GM23338 (cell line): ENCODE measurements at regions not wholly inside any gene's neighbourhood (a gene's known extent, or its start where the extent isn't known, plus 50 kb on each side); places are given as distances from the start of the nearest gene placed in this dataset.

Source experiments
- CREB1 ChIP-seq: fragments of 250-450 bp; sonication (Bioruptor Pico); IDR thresholded peaks from 2 replicates; pipeline ENCODE4 v1.5.0; 2020; ENCODE audit warnings: low read depth, mild to moderate bottlenecking, moderate library complexity
- EZH2 ChIP-seq: fragments of 200-600 bp; sonication (generic); IDR thresholded peaks from one replicate; pipeline ENCODE4 v1.8.0; 2017; ENCODE audit warnings: antibody characterized with exemption, mild to moderate bottlenecking, low read depth; ENCODE audit not compliant: unreplicated experiment
- EZH2phosphoT487 ChIP-seq: fragments of 200-600 bp; sonication (generic); IDR thresholded peaks from one replicate; pipeline ENCODE4 v1.8.1; 2018; ENCODE audit warnings: antibody characterized with exemption; ENCODE audit not compliant: unreplicated experiment
- JUNB ChIP-seq: IDR thresholded peaks from one replicate; pipeline ENCODE4 v1.6.1; 2016; ENCODE audit warnings: antibody characterized with exemption; ENCODE audit not compliant: unreplicated experiment
- NANOG ChIP-seq: IDR thresholded peaks from 2 replicates; pipeline ENCODE4 v1.6.1; 2016; ENCODE audit warnings: antibody characterized with exemption, borderline replicate concordance
- POLR2AphosphoS5 ChIP-seq: IDR thresholded peaks from 2 replicates; pipeline ENCODE4 v1.6.1; 2016; ENCODE audit warnings: antibody characterized with exemption, low read depth
- STAT1 ChIP-seq: IDR thresholded peaks from one replicate; pipeline ENCODE4 v1.6.1; 2016; ENCODE audit warnings: antibody characterized with exemption; ENCODE audit not compliant: unreplicated experiment
- TF ChIP-seq, protein P1 (sequence below), 2 experiments: fragments of 200-600 bp in 1 of 2; sonication (generic) in 1 of 2; conservative IDR thresholded peaks; 2 replicates each; pipeline versions ENCODE4 v1.5.1 to v1.6.1; 2016 to 2017; ENCODE audit warnings: antibody characterized with exemption in 2 of 2, low read depth in 2 of 2, mild to moderate bottlenecking in 2 of 2, moderate library complexity in 1 of 2
- TF ChIP-seq, protein P2 (sequence below): IDR thresholded peaks from one replicate; pipeline ENCODE4 v1.6.1; 2018; ENCODE audit warnings: antibody characterized with exemption; ENCODE audit not compliant: unreplicated experiment
- TF ChIP-seq, protein P3 (sequence below): fragments of 250-450 bp; sonication (Bioruptor Pico); IDR thresholded peaks from 2 replicates; pipeline ENCODE4 v1.5.0; 2020; ENCODE audit warnings: mild to moderate bottlenecking, moderate library complexity
- TF ChIP-seq, protein P4 (sequence below): IDR thresholded peaks from 2 replicates; pipeline ENCODE4 v1.6.1; 2016; ENCODE audit warnings: antibody characterized with exemption

DNA sequence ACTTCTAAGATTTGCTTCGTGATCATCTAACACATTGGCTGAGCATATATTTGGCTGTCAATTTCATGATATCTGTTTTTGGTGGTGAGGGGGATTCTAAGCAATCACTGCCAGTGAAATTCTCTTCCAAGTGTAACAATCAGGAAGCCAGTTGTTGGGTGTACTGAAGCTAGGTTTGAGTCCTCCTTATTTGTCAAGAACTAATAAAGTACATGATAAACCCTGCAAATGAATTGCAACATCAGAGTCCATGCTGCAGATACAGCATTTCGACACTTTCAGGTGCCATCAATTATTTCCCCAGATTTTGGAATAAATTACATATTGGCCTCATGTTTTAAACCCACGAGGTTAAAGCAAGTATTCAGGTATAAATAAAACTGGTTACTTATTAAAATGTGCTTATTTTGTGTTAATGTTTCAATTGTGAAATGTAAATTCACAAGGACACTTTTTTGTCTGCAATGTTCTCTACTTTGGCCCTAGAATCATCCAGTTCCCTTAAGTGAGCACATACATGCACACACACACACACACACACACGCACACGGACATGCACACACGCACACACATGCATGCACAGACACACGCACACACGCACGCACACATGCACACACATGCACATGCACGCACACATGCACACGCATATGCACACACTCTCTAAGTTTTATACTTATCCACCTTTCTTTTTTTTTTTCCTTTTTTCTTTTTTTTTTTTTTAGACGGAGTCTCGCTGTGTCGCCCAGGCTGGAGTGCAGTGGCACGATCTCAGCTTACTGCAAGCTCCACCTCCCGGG lies 510.2 kb upstream of the KLF6 start:
- TF ChIP-seq JUNB (no peak), EZH2 (no peak), CREB1 (no peak), POLR2AphosphoS5 (no peak), EZH2phosphoT487 (no peak), NANOG (no peak), STAT1 (no peak)
- TF ChIP-seq, protein P1, sequence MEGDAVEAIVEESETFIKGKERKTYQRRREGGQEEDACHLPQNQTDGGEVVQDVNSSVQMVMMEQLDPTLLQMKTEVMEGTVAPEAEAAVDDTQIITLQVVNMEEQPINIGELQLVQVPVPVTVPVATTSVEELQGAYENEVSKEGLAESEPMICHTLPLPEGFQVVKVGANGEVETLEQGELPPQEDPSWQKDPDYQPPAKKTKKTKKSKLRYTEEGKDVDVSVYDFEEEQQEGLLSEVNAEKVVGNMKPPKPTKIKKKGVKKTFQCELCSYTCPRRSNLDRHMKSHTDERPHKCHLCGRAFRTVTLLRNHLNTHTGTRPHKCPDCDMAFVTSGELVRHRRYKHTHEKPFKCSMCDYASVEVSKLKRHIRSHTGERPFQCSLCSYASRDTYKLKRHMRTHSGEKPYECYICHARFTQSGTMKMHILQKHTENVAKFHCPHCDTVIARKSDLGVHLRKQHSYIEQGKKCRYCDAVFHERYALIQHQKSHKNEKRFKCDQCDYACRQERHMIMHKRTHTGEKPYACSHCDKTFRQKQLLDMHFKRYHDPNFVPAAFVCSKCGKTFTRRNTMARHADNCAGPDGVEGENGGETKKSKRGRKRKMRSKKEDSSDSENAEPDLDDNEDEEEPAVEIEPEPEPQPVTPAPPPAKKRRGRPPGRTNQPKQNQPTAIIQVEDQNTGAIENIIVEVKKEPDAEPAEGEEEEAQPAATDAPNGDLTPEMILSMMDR (conservative IDR thresholded peaks at IDR 0.05; ENCODE audit: low read depth in 2 of 2): no peak
- TF ChIP-seq, protein P2, sequence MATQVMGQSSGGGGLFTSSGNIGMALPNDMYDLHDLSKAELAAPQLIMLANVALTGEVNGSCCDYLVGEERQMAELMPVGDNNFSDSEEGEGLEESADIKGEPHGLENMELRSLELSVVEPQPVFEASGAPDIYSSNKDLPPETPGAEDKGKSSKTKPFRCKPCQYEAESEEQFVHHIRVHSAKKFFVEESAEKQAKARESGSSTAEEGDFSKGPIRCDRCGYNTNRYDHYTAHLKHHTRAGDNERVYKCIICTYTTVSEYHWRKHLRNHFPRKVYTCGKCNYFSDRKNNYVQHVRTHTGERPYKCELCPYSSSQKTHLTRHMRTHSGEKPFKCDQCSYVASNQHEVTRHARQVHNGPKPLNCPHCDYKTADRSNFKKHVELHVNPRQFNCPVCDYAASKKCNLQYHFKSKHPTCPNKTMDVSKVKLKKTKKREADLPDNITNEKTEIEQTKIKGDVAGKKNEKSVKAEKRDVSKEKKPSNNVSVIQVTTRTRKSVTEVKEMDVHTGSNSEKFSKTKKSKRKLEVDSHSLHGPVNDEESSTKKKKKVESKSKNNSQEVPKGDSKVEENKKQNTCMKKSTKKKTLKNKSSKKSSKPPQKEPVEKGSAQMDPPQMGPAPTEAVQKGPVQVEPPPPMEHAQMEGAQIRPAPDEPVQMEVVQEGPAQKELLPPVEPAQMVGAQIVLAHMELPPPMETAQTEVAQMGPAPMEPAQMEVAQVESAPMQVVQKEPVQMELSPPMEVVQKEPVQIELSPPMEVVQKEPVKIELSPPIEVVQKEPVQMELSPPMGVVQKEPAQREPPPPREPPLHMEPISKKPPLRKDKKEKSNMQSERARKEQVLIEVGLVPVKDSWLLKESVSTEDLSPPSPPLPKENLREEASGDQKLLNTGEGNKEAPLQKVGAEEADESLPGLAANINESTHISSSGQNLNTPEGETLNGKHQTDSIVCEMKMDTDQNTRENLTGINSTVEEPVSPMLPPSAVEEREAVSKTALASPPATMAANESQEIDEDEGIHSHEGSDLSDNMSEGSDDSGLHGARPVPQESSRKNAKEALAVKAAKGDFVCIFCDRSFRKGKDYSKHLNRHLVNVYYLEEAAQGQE: no peak
- TF ChIP-seq, protein P3, sequence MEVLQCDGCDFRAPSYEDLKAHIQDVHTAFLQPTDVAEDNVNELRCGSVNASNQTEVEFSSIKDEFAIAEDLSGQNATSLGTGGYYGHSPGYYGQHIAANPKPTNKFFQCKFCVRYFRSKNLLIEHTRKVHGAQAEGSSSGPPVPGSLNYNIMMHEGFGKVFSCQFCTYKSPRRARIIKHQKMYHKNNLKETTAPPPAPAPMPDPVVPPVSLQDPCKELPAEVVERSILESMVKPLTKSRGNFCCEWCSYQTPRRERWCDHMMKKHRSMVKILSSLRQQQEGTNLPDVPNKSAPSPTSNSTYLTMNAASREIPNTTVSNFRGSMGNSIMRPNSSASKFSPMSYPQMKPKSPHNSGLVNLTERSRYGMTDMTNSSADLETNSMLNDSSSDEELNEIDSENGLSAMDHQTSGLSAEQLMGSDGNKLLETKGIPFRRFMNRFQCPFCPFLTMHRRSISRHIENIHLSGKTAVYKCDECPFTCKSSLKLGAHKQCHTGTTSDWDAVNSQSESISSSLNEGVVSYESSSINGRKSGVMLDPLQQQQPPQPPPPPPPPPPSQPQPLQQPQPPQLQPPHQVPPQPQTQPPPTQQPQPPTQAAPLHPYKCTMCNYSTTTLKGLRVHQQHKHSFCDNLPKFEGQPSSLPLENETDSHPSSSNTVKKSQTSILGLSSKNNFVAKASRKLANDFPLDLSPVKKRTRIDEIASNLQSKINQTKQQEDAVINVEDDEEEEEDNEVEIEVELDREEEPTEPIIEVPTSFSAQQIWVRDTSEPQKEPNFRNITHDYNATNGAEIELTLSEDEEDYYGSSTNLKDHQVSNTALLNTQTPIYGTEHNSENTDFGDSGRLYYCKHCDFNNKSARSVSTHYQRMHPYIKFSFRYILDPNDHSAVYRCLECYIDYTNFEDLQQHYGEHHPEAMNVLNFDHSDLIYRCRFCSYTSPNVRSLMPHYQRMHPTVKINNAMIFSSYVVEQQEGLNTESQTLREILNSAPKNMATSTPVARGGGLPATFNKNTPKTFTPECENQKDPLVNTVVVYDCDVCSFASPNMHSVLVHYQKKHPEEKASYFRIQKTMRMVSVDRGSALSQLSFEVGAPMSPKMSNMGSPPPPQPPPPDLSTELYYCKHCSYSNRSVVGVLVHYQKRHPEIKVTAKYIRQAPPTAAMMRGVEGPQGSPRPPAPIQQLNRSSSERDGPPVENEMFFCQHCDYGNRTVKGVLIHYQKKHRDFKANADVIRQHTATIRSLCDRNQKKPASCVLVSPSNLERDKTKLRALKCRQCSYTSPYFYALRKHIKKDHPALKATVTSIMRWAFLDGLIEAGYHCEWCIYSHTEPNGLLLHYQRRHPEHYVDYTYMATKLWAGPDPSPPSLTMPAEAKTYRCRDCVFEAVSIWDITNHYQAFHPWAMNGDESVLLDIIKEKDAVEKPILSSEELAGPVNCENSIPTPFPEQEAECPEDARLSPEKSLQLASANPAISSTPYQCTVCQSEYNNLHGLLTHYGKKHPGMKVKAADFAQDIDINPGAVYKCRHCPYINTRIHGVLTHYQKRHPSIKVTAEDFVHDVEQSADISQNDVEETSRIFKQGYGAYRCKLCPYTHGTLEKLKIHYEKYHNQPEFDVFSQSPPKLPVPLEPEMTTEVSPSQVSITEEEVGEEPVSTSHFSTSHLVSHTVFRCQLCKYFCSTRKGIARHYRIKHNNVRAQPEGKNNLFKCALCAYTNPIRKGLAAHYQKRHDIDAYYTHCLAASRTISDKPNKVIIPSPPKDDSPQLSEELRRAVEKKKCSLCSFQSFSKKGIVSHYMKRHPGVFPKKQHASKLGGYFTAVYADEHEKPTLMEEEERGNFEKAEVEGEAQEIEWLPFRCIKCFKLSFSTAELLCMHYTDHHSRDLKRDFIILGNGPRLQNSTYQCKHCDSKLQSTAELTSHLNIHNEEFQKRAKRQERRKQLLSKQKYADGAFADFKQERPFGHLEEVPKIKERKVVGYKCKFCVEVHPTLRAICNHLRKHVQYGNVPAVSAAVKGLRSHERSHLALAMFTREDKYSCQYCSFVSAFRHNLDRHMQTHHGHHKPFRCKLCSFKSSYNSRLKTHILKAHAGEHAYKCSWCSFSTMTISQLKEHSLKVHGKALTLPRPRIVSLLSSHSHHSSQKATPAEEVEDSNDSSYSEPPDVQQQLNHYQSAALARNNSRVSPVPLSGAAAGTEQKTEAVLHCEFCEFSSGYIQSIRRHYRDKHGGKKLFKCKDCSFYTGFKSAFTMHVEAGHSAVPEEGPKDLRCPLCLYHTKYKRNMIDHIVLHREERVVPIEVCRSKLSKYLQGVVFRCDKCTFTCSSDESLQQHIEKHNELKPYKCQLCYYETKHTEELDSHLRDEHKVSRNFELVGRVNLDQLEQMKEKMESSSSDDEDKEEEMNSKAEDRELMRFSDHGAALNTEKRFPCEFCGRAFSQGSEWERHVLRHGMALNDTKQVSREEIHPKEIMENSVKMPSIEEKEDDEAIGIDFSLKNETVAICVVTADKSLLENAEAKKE (CRISPR knock-in tag): no peak
- TF ChIP-seq, protein P4, sequence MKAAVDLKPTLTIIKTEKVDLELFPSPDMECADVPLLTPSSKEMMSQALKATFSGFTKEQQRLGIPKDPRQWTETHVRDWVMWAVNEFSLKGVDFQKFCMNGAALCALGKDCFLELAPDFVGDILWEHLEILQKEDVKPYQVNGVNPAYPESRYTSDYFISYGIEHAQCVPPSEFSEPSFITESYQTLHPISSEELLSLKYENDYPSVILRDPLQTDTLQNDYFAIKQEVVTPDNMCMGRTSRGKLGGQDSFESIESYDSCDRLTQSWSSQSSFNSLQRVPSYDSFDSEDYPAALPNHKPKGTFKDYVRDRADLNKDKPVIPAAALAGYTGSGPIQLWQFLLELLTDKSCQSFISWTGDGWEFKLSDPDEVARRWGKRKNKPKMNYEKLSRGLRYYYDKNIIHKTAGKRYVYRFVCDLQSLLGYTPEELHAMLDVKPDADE: no peak
